ENCODE measurements at regions not wholly inside any gene's neighbourhood (a gene's known extent, or its start where the extent isn't known, plus 50 kb on each side); places are given as distances from the start of the nearest gene placed in this dataset.
"Not testable (repeated sequence)": the region's sequence is repeated elsewhere in the genome, so short reads cannot be mapped to it uniquely, and the experiment has no call there.

GRCh38 chr1:196160066-196160795, 448.0 kb downstream of the KCNT2 start:
- DNase-seq: no peak

GRCh38 chr1:196155586-196155985, 452.7 kb downstream of the KCNT2 start:
- no peak for DNase-seq

GRCh38 chr1:196152975-196153374, 455.3 kb downstream of the KCNT2 start:
- DNase-seq: no peak

- no peak for DNase-seq
Measured at GRCh38 chr1:196152086-196152485, 456.2 kb downstream of the KCNT2 start.

- peak in 1 of 2 experiments; percentile 52 for DNase-seq
Measured at GRCh38 chr1:196148367-196148970, 459.8 kb downstream of the KCNT2 start.

DNA sequence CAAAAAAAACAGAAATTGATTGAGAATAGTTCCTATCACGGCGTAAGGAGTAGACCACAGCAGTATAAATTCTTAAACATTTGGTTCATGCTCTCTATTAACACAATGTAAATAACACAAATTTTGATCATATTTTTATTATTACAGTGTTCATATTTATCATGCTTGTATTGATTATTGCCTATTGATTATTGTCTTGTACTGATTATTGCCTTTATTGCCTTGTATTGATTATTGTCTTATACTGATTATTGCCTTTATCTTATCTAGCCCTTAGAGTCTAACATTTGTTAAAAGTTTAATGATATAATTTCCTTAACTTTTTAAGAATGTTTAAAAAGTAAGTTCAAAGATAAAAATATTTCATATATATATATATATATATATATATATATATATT, 460.7 kb downstream of the KCNT2 start:
- DNase-seq: no peak

DNA sequence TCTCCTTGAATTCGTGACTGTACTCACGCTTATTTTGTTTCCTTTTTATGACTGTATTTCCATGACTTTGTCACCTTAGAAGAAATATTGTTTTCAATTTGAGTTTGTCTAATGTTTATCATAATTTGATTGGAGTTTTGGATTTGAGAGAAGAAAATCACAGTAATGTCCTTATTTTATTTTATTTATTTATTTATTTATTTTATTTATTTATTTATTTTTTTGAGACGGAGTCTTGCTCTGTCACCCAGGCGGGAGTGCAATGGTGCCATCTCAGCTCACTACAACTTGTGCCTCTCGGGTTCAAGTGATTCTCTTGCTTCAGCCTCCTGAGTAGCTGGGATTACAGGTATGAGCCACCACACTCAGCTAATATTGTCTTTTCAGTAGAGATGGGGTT, 463.1 kb downstream of the KCNT2 start:
- DNase-seq: not testable (repeated sequence)

GRCh38 chr1:196144588-196144987, 463.7 kb downstream of the KCNT2 start:
- peak in 1 of 2 experiments; percentile 2 for DNase-seq

DNA sequence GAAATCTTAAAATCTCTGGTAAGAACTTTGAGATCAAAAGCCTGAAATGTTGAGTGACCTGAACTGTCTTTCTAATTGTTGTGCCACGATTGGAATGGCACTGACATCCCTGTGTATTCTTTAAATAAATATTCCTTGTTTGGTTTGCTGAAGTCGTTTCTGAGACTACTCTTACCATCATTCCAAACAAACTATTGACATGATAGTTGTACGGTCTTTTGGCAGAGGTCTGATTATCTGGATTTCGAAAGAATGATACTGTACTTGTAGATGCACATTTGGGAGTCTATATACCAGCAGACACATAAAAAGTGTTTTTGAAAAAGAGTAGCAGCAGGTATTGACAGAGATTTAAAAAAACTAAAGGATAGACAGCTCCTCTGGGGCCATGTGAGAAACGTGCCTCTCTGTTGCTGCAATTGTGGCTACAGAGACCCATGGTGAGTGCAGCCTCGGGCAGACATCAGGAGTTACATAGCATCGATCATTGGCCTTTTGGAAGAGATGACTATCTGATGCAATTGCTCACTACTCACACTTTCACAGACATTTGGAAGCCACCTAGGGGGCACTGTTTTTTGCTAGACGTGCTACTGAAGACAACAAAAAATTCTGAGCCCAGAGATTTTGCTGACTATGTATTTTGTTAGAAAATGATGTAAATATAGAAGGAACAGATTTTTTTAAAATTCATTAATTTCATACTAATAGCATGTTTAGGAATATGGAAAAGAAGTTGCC, 464.5 kb downstream of the KCNT2 start:
- peak in 1 of 2 experiments; percentile 5 for DNase-seq

DNA sequence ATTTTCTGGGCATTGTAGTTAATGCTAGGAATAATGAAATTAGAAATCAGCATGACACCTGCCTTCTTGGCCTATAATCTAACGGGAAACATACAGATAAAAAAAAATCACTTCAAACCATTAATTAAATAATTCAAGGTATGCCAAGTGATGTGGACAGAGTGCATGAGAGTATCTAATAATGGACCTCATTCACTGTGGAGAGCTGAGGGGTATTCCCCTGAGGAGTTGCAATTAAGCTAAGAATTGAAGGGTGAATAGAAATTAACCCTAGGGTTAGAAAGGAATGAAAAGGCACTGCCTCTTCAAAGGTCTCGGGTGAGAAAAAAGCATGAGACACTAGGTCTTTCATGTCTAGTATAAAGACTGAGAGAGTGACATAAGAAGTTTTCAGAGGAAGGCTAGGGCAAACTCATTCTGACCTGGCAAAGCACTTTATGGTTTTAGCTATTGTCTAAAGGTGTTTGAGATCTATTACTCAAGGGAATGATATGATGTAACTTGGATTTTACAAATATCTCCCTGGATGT, 466.1 kb downstream of the KCNT2 start:
- DNase-seq: no peak

DNA sequence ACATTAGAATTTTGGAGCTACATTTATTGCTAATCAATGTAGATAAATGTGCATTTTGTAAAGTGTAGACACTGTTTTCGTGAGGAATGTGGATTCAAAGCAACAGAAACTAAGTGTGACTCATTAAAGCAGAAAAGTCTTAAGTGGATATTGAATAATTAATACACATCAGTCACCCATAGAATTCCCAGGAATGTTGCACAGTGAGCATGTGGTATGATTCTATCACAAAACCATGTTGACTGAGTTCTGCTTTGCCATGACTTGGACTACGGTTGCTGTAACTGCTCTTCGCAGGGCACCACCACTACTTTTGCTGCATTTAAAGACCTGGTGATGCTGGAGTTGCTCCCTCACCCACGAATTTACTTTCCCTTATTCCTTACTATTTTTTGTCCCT, 471.8 kb downstream of the KCNT2 start:
- no peak for DNase-seq

DNA sequence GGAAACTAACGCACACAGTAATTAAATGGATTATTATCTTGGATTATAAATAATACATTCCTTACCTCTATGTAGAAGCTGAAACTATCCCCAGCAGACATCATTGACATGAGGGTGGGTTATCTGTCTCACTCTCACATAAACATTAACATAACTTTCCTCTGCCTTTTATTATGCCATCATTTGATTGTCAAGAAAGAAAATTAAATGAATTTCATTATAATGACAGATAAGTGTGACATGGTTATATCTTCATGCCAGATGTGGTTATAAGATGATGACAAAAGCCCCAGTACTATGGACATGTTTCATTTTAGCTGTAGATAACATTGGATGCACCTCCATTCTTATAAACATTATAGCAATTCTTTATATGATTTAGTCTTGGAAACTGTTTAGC, 476.5 kb downstream of the KCNT2 start:
- DNase-seq: no peak

- DNase-seq: no peak
Measured at GRCh38 chr1:196128835-196129234, 479.4 kb downstream of the KCNT2 start.

GRCh38 chr1:196121181-196121580, 487.1 kb downstream of the KCNT2 start:
- peak; percentile 76 to 86 for DNase-seq

GRCh38 chr1:196115646-196116045, 492.6 kb downstream of the KCNT2 start:
- no peak for DNase-seq

GRCh38 chr1:196114193-196114592, 494.0 kb downstream of the KCNT2 start:
- DNase-seq: no peak

- peak in 1 of 2 experiments; percentile 23 for DNase-seq
Measured at GRCh38 chr1:196108990-196109389, 499.2 kb downstream of the KCNT2 start.

DNA sequence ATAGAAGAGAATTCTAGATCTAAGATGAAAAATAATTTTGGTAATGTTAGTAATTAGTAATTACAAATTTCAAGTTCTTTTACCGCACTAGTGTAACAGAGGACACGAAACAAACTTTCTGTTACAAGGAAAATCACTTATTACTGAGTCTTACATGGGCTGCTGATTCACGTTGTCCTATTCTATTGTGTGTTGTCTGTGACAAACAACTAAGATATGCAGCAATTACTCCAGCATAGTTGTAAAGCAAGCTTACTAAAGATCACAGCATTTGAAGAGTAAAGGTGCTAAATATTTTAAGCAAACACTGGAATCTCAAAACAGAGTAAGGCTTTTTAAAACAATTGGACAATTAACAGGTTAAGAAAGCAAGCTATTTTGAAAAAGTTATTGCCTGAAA, 502.3 kb downstream of the KCNT2 start:
- no peak for DNase-seq

GRCh38 chr1:196102826-196103225, 505.4 kb downstream of the KCNT2 start:
- no peak for DNase-seq

DNA sequence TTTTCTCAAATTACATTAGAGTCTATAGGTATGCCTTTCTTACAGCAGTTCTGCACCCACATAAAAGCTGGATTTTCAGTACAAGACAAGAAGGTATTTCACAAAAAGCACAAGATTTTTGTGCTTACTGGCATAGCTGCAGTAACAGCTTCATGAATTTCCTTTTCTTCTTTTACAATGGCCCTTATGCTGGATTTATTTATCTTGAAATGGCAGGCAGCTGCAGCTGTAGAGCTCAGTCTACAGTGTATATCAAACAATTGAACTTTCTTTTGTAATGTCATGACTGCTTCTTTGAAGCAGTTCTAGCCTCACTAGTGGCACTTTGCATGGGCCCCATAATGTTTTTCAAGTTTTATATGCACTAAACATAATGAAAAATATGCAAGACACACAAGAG, 510.2 kb downstream of the KCNT2 start:
- no peak for DNase-seq

GRCh38 chr1:196094821-196095220, 513.4 kb downstream of the KCNT2 start:
- no peak for DNase-seq

- no peak for DNase-seq
Measured at GRCh38 chr1:196091397-196092135, 516.7 kb downstream of the KCNT2 start.

DNA sequence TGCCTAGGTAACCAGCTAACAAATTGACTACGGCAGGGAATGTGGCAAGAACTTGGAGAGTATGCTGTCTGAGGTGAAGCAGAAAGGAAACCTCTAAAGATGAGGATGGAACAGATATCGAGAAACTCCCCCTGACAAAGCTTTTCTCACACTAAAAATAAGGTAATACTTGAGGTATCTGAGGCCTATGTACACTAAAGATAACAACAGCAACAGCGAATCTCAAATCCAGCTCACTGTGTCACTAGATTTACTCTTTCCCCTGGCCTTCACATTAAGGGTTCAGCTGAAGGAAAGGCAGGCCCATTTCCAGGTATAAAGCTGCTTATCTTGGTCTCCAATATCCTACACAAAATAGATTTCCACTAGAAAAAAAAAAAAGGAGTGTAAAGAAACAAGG, 518.0 kb downstream of the KCNT2 start:
- DNase-seq: no peak
